ENCODE measurements at regions not wholly inside any gene's neighbourhood (a gene's known extent, or its start where the extent isn't known, plus 50 kb on each side); places are given as distances from the start of the nearest gene placed in this dataset.

DNA sequence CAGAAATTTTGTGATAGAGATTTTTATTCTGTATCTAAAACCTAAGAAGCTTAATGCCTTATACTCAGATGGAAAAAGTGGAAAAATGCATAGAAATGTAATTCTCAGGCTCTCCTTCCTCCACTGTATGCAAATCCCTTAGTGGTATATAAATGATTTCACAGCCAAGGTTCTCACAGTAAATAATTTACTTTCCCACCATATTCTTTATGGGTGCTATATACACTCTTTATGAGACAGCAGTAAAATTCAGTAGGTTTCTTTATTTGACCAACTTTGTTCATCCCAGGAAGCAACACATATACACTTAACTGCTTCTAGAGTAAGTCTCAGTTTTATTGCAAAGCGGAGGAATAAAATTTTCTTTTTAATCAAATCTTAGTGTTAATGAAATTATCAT, 1399.7 kb downstream of the PCDH7 start:
- H3K4me3 ChIP-seq: no peak overlapping the region
- DNase-seq: no peak
- WGBS, 5 donors: 89 to 100% (median 96%) methylated on average over 1 of the region's 1 CpG

DNA sequence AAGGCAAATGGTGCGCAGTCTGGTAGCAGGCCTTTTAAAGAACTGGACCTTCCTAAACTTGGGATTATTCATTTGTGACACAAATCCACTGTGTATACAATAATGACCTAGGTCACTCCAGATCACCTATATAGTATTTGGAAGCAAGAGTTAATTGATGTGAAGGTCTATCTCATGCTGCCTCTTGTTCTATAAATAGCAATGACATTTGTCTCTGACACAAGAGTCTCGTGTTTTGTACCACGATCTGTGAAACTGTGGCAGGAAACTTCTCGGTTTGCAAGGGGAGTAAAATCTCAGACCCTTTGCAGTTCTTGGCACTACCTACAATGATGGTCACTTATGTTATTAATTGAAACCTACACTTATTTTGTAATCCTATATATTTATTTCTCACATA, 1408.4 kb downstream of the PCDH7 start:
- intact Hi-C loops (cut with DNase I; ENCODE audit: low total_unique reads): no loop called here
- Histone ChIP-seq H3K27me3 (no peaks in the 10 kb centered on the region), H3K4me3 (no peak overlapping the region), H3K4me1 (no peaks in the 10 kb centered on the region), H3K36me3 (no peaks in the 10 kb centered on the region), H3K9me3 (peaks cover 0 to 5% (median 0%) of the 10 kb centered on the region in 4 donors), H3K27ac (no peak overlapping the region)
- WGBS, 5 donors: 64 to 79% (median 76%) methylated on average over 4 of the region's 4 CpGs
- TF ChIP-seq EP300 (IDR thresholded peaks at IDR 0.05) (no peak), POLR2A (IDR thresholded peaks at IDR 0.05) (no peak), POLR2AphosphoS5 (IDR thresholded peaks at IDR 0.05) (no peak)
- TF ChIP-seq, protein P1, sequence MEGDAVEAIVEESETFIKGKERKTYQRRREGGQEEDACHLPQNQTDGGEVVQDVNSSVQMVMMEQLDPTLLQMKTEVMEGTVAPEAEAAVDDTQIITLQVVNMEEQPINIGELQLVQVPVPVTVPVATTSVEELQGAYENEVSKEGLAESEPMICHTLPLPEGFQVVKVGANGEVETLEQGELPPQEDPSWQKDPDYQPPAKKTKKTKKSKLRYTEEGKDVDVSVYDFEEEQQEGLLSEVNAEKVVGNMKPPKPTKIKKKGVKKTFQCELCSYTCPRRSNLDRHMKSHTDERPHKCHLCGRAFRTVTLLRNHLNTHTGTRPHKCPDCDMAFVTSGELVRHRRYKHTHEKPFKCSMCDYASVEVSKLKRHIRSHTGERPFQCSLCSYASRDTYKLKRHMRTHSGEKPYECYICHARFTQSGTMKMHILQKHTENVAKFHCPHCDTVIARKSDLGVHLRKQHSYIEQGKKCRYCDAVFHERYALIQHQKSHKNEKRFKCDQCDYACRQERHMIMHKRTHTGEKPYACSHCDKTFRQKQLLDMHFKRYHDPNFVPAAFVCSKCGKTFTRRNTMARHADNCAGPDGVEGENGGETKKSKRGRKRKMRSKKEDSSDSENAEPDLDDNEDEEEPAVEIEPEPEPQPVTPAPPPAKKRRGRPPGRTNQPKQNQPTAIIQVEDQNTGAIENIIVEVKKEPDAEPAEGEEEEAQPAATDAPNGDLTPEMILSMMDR (IDR thresholded peaks at IDR 0.05): no peak
- DNase-seq: no peak

More for the DNA sequence above, 1399.7 kb downstream of the PCDH7 start:
- no peak overlapping the region for H3K27ac ChIP-seq
- H3K9me3 ChIP-seq: no peaks in the 10 kb centered on the region
- H3K27me3 ChIP-seq: no peaks in the 10 kb centered on the region
- H3K4me1 ChIP-seq: no peaks in the 10 kb centered on the region
- no peaks in the 10 kb centered on the region for H3K36me3 ChIP-seq
- TF ChIP-seq POLR2AphosphoS5 (IDR thresholded peaks at IDR 0.05): no peak
- no peak for TF ChIP-seq POLR2A (IDR thresholded peaks at IDR 0.05)
- no peak for TF ChIP-seq EP300 (IDR thresholded peaks at IDR 0.05)
- TF ChIP-seq, protein P1 (IDR thresholded peaks at IDR 0.05): no peak
- intact Hi-C loops (cut with DNase I; ENCODE audit: low total_unique reads): no loop called here

GRCh38 chr4:32129967-32130366, 1409.8 kb downstream of the PCDH7 start:
- TF ChIP-seq POLR2AphosphoS5 (IDR thresholded peaks at IDR 0.05) (no peak), EP300 (IDR thresholded peaks at IDR 0.05) (no peak), POLR2A (IDR thresholded peaks at IDR 0.05) (no peak)
- TF ChIP-seq, protein P1 (IDR thresholded peaks at IDR 0.05): no peak
- no peak overlapping the region for H3K27ac ChIP-seq
- intact Hi-C loops (cut with DNase I; ENCODE audit: low total_unique reads): no loop called here
- H3K4me3 ChIP-seq: no peak overlapping the region
- H3K27me3 ChIP-seq: no peaks in the 10 kb centered on the region
- H3K36me3 ChIP-seq: no peaks in the 10 kb centered on the region
- DNase-seq: no peak
- no peaks in the 10 kb centered on the region for H3K4me1 ChIP-seq
- WGBS, 5 donors: 89 to 95% (median 91%) methylated on average over 2 of the region's 2 CpGs
- H3K9me3 ChIP-seq: peaks cover 0 to 5% (median 0%) of the 10 kb centered on the region in 4 donors

- 82 to 100% (median 95%) methylated on average over 1 of the region's 1 CpG for WGBS, 5 donors
- no peaks in the 10 kb centered on the region for H3K27me3 ChIP-seq
- TF ChIP-seq EP300 (IDR thresholded peaks at IDR 0.05): no peak
- TF ChIP-seq, protein P1 (IDR thresholded peaks at IDR 0.05): no peak
- no peak for TF ChIP-seq POLR2AphosphoS5 (IDR thresholded peaks at IDR 0.05)
- no peak for TF ChIP-seq POLR2A (IDR thresholded peaks at IDR 0.05)
- DNase-seq: no peak
- intact Hi-C loops (cut with DNase I; ENCODE audit: low total_unique reads): no loop called here
- no peaks in the 10 kb centered on the region for H3K4me1 ChIP-seq
- H3K36me3 ChIP-seq: no peaks in the 10 kb centered on the region
- H3K9me3 ChIP-seq: peaks cover 0 to 5% (median 0%) of the 10 kb centered on the region in 4 donors
- H3K4me3 ChIP-seq: no peak overlapping the region
- H3K27ac ChIP-seq: no peak overlapping the region
Measured at GRCh38 chr4:32133141-32133540, 1413.0 kb downstream of the PCDH7 start.

Data from stomach (tissue), 8 donors.